HepG2 (cell line): ENCODE measurements at regions not wholly inside any gene's neighbourhood (a gene's known extent, or its start where the extent isn't known, plus 50 kb on each side); places are given as distances from the start of the nearest gene placed in this dataset.

Experiments used
- ATAC-seq: fragments of 200-7000 bp; cut with Tn5 transposase; 3 replicates; pipeline ENCODE4 v1.9.1; 2020; ENCODE audit warnings: mild to moderate bottlenecking, moderate library complexity
- BruUV-seq: library from RNA; stranded (reverse); fragments of 400-500 nt; replicated peaks from 2 replicates; lab custom pipeline; 2021; lab: Mats Ljungman, UMichigan
- CTCF ChIA-PET: fragments of 300-600 bp; formaldehyde crosslinking; extraction: SDS; loops from one replicate; lab custom pipeline; 2021; ENCODE audit warnings: low total read pairs, inconsistent platforms, low intra/inter-chr PET ratio; lab: Yijun Ruan, JAX
- POLR2A ChIA-PET: fragments of 350-600 bp; sonication (Branson Sonifier 250); formaldehyde crosslinking; loops from one replicate; lab custom pipeline; 2020; ENCODE audit warnings: antibody characterized with exemption, inconsistent platforms; lab: Yijun Ruan, JAX
- DNase-seq: peaks from one replicate; pipeline ENCODE4 v3.0.0-alpha.2; 2015; ENCODE audit warnings: low spot score
- FAIRE-seq: peaks from 3 replicates; lab custom pipeline; 2011; peaks lifted over from hg19 to GRCh38; lab: Jason Lieb, UNC
- H2AFZ ChIP-seq: one replicate; pipeline ENCODE4 v1.6.1; 2011; ENCODE audit warnings: low read length, inconsistent platforms
- H3K27ac ChIP-seq: fragments of 300-600 bp; 3 replicates; pipeline ENCODE4 v1.8.0; 2011; ENCODE audit warnings: mixed run types, mild to moderate bottlenecking, mixed read lengths, low read length, inconsistent platforms; ENCODE audit not compliant: insufficient read depth; ENCODE audit errors: extremely low read length
- H3K27me3 ChIP-seq, 2 experiments: fragments of 200-600 bp in 1 of 2; 2 replicates in 1 of 2; 3 replicates in 1 of 2; pipeline versions ENCODE4 v1.6.0 to v1.8.0; 2011; ENCODE audit warnings: low read length in 2 of 2, mild to moderate bottlenecking in 2 of 2, moderate library complexity in 2 of 2, inconsistent platforms in 1 of 2; ENCODE audit not compliant: insufficient read depth in 2 of 2, control insufficient read depth in 1 of 2
- H3K36me3 ChIP-seq, 2 experiments: fragments of 200-600 bp in 1 of 2; replicated peaks in 1 of 2; 2 replicates in 1 of 2; 3 replicates in 1 of 2; pipeline versions ENCODE4 v1.5.1 to v1.8.0; 2011; ENCODE audit warnings: low read length in 2 of 2, inconsistent platforms in 1 of 2; ENCODE audit not compliant: insufficient read depth in 2 of 2, control insufficient read depth in 1 of 2
- H3K4me1 ChIP-seq: 2 replicates; pipeline ENCODE4 v1.5.1; 2012; ENCODE audit warnings: low read length, inconsistent platforms; ENCODE audit not compliant: insufficient read depth
- H3K4me2 ChIP-seq: 2 replicates; pipeline ENCODE4 v1.6.0; 2011; ENCODE audit warnings: low read depth, low read length, inconsistent platforms
- H3K4me3 ChIP-seq, 3 experiments: fragments of 200-600 bp in 1 of 3; sonication (generic), shearing (Covaris generic) in 1 of 3; replicated peaks in 1 of 3; 2 replicates each; pipeline ENCODE4 v1.5.1; 2011 to 2016; ENCODE audit warnings: low read length in 3 of 3, inconsistent platforms in 2 of 3, low read depth in 2 of 3, mild to moderate bottlenecking in 2 of 3, control low read depth in 1 of 3, mixed read lengths in 1 of 3; ENCODE audit not compliant: insufficient read depth in 1 of 3
- H3K79me2 ChIP-seq: one replicate; pipeline ENCODE4 v1.6.1; 2011; ENCODE audit warnings: low read length, inconsistent platforms; ENCODE audit not compliant: insufficient read depth
- H3K9ac ChIP-seq: 2 replicates; pipeline ENCODE4 v1.6.0; 2011; ENCODE audit warnings: mild to moderate bottlenecking, low read depth, low read length, inconsistent platforms; ENCODE audit not compliant: insufficient read depth
- H3K9me3 ChIP-seq: 2 replicates; pipeline ENCODE4 v1.5.1; 2012; ENCODE audit warnings: mild to moderate bottlenecking, low read length
- H4K20me1 ChIP-seq: 2 replicates; pipeline ENCODE4 v1.6.0; 2011; ENCODE audit warnings: inconsistent platforms, mild to moderate bottlenecking, low read length, moderate library complexity; ENCODE audit not compliant: insufficient read depth
- ARNT ChIP-seq: fragments of 450-650 bp; IDR thresholded peaks from 2 replicates; pipeline ENCODE4 v1.6.1; 2017
- BHLHE40 ChIP-seq: IDR thresholded peaks from 2 replicates; pipeline ENCODE4 v1.6.1; 2011; ENCODE audit warnings: low read length, improper control_type of control experiment
- ELF4 ChIP-seq: sonication (generic); formaldehyde crosslinking; IDR thresholded peaks from 2 replicates; pipeline ENCODE4 v1.5.0; 2020; ENCODE audit warnings: missing genetic modification reagents, mild to moderate bottlenecking, moderate library complexity, borderline replicate concordance
- HDAC6 ChIP-seq: fragments of 200-600 bp; sonication (generic); IDR thresholded peaks from 2 replicates; pipeline ENCODE4 v1.7.0; 2017; ENCODE audit warnings: mild to moderate bottlenecking, antibody characterized with exemption, low read length, low read depth
- KDM1A ChIP-seq: IDR thresholded peaks from 2 replicates; pipeline ENCODE4 v1.6.1; 2016; ENCODE audit warnings: missing compliant biosample characterization
- NFRKB ChIP-seq: fragments of 450-650 bp; IDR thresholded peaks from 2 replicates; pipeline ENCODE4 v1.6.1; 2017
- SP1 ChIP-seq, 2 experiments: fragments of 450-650 bp in 1 of 2; sonication (generic) in 1 of 2; formaldehyde crosslinking in 1 of 2; IDR thresholded peaks; 2 replicates each; pipeline versions ENCODE4 v1.4.0 to v1.6.1; 2016 to 2020; ENCODE audit warnings: missing genetic modification reagents in 1 of 2
- SP4 ChIP-seq: sonication (generic); formaldehyde crosslinking; IDR thresholded peaks from 2 replicates; pipeline ENCODE4 v1.8.1; 2023; ENCODE audit warnings: mild to moderate bottlenecking, missing genetic modification reagents
- THAP11 ChIP-seq: IDR thresholded peaks from 2 replicates; pipeline ENCODE4 v1.6.1; 2016; ENCODE audit warnings: missing biosample characterization, missing genetic modification reagents
- TOPORS ChIP-seq: sonication (generic); formaldehyde crosslinking; IDR thresholded peaks from 2 replicates; pipeline ENCODE4 v1.8.0; 2023; ENCODE audit warnings: mild to moderate bottlenecking, missing genetic modification reagents
- ZIK1 ChIP-seq: sonication (generic); formaldehyde crosslinking; IDR thresholded peaks from 2 replicates; pipeline ENCODE4 v1.5.0; 2020; ENCODE audit warnings: mild to moderate bottlenecking, low read depth, missing genetic modification reagents, borderline replicate concordance
- ZNF124 ChIP-seq: sonication (generic); formaldehyde crosslinking; IDR thresholded peaks from 2 replicates; pipeline ENCODE4 v1.4.0; 2020; ENCODE audit warnings: missing genetic modification reagents
- ZNF333 ChIP-seq: sonication (generic); formaldehyde crosslinking; IDR thresholded peaks from 2 replicates; pipeline ENCODE4 v1.4.0; 2020; ENCODE audit warnings: mild to moderate bottlenecking, missing genetic modification reagents, borderline replicate concordance
- ZNF558 ChIP-seq: sonication (generic); formaldehyde crosslinking; IDR thresholded peaks from 2 replicates; pipeline ENCODE4 v1.9.0; 2022; ENCODE audit warnings: mild to moderate bottlenecking, missing genetic modification reagents, borderline replicate concordance
- ZNF567 ChIP-seq: sonication (generic); formaldehyde crosslinking; IDR thresholded peaks from 2 replicates; pipeline ENCODE4 v1.8.1; 2023; ENCODE audit warnings: mild to moderate bottlenecking, missing genetic modification reagents, borderline replicate concordance
- WGBS: methylation state at CpG from one replicate; pipeline ENCODE4 v1.1.6; 2017; ENCODE audit warnings: low lambda C conversion rate; 5-methylcytosine and 5-hydroxymethylcytosine counted together
- in situ Hi-C: cut with HindIII; loops from 2 replicates; pipeline ENCODE4 v1.10.0; 2017; ENCODE audit warnings: low pct_unique_long_range_greater_than_20kb; ENCODE audit not compliant: extremely low pct_ligation_motif_present
- intact Hi-C: fragments of 100-400 bp; cut with micrococcal nuclease; formaldehyde crosslinking; loops from one replicate; pipeline ENCODE4 v1.10.0; 2022; ENCODE audit not compliant: unreplicated experiment
- TF ChIP-seq, protein P1 (sequence below): IDR thresholded peaks from 2 replicates; pipeline ENCODE4 v1.6.1; 2016; ENCODE audit warnings: missing genetic modification reagents, missing compliant biosample characterization
- TF ChIP-seq, protein P2 (sequence below): sonication (generic); formaldehyde crosslinking; IDR thresholded peaks from 2 replicates; pipeline ENCODE4 v1.4.0; 2020; ENCODE audit warnings: missing genetic modification reagents
- TF ChIP-seq, protein P3 (sequence below): fragments of 450-650 bp; IDR thresholded peaks from 2 replicates; pipeline ENCODE4 v1.6.1; 2017
- TF ChIP-seq, protein P4 (sequence below): sonication (generic); formaldehyde crosslinking; IDR thresholded peaks from 2 replicates; pipeline ENCODE4 v1.4.0; 2020; ENCODE audit warnings: missing genetic modification reagents
- TF ChIP-seq, protein P5 (sequence below): sonication (generic); formaldehyde crosslinking; IDR thresholded peaks from 2 replicates; pipeline ENCODE4 v1.8.1; 2023; ENCODE audit warnings: mild to moderate bottlenecking, missing genetic modification reagents

DNA sequence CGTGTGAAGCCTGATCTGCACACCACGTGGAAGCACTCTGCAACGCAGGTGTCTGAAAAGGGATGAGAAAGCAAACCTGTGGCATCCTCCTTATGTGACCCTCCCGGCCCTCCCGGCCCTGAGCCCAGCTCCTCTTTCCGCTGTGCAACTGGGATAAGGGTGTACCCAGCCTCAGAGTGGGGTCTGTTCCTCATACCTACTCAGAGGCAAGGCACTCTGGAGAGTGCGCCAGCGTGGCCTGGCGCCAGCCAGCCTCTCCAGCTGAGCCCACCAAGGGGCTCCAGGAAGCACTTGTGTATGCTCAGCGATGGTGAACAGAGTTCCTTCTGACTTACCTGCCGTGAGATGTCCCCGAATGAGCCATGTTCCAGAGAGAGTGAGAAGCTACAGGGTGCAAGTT is 102.8 kb downstream of the IRX1 start:
- intact Hi-C loops, result no loop called here

More for the DNA sequence above, 102.8 kb downstream of the IRX1 start:
- in situ Hi-C loops, result no loop called here
- Histone ChIP-seq H3K36me3 (no peaks in the 10 kb centered on the region), H3K27me3 (no peaks in the 10 kb centered on the region; a peak in 1 of 5 replicates), H3K4me2 (no peak overlapping the region), H2AFZ (no peak overlapping the region), H3K4me1 (no peaks in the 10 kb centered on the region), H3K9me3 (peaks cover 15% of the 10 kb centered on the region), H3K4me3 (no peak overlapping the region)
- DNase-seq, result no peak
- POLR2A ChIA-PET, result no interaction called here
- WGBS, result 0% methylated on average over 3 of the region's 12 CpGs
- BruUV-seq, result no TSS peak
- FAIRE-seq, result no peak
- ATAC-seq, result no peak
- TF ChIP-seq, protein P1, sequence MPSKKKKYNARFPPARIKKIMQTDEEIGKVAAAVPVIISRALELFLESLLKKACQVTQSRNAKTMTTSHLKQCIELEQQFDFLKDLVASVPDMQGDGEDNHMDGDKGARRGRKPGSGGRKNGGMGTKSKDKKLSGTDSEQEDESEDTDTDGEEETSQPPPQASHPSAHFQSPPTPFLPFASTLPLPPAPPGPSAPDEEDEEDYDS (CRISPR knock-in tag), result no peak
- TF ChIP-seq, protein P2, sequence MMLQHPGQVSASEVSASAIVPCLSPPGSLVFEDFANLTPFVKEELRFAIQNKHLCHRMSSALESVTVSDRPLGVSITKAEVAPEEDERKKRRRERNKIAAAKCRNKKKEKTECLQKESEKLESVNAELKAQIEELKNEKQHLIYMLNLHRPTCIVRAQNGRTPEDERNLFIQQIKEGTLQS (CRISPR knock-in tag), result no peak
- no peak for TF ChIP-seq SP4
- no peak for TF ChIP-seq ZNF567 (CRISPR knock-in tag)
- TF ChIP-seq ZIK1 (CRISPR knock-in tag), result no peak
- no peak for TF ChIP-seq BHLHE40
- TF ChIP-seq ARNT, result no peak
- no peak for TF ChIP-seq KDM1A (CRISPR knock-in tag)
- no peak for TF ChIP-seq HDAC6
- no peak for TF ChIP-seq TOPORS
- no peak for TF ChIP-seq ZNF333 (CRISPR knock-in tag)
- no peak for TF ChIP-seq NFRKB
- TF ChIP-seq, protein P3, sequence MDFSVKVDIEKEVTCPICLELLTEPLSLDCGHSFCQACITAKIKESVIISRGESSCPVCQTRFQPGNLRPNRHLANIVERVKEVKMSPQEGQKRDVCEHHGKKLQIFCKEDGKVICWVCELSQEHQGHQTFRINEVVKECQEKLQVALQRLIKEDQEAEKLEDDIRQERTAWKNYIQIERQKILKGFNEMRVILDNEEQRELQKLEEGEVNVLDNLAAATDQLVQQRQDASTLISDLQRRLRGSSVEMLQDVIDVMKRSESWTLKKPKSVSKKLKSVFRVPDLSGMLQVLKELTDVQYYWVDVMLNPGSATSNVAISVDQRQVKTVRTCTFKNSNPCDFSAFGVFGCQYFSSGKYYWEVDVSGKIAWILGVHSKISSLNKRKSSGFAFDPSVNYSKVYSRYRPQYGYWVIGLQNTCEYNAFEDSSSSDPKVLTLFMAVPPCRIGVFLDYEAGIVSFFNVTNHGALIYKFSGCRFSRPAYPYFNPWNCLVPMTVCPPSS, result no peak
- no peak for TF ChIP-seq SP1 (IDR thresholded peaks at IDR 0.05)
- no peak for TF ChIP-seq SP1 (CRISPR knock-in tag; IDR thresholded peaks at IDR 0.05)
- TF ChIP-seq ZNF124 (CRISPR knock-in tag), result no peak
- no peak for TF ChIP-seq THAP11 (CRISPR knock-in tag)
- TF ChIP-seq, protein P4, sequence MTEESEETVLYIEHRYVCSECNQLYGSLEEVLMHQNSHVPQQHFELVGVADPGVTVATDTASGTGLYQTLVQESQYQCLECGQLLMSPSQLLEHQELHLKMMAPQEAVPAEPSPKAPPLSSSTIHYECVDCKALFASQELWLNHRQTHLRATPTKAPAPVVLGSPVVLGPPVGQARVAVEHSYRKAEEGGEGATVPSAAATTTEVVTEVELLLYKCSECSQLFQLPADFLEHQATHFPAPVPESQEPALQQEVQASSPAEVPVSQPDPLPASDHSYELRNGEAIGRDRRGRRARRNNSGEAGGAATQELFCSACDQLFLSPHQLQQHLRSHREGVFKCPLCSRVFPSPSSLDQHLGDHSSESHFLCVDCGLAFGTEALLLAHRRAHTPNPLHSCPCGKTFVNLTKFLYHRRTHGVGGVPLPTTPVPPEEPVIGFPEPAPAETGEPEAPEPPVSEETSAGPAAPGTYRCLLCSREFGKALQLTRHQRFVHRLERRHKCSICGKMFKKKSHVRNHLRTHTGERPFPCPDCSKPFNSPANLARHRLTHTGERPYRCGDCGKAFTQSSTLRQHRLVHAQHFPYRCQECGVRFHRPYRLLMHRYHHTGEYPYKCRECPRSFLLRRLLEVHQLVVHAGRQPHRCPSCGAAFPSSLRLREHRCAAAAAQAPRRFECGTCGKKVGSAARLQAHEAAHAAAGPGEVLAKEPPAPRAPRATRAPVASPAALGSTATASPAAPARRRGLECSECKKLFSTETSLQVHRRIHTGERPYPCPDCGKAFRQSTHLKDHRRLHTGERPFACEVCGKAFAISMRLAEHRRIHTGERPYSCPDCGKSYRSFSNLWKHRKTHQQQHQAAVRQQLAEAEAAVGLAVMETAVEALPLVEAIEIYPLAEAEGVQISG (CRISPR knock-in tag), result no peak
- TF ChIP-seq, protein P5, sequence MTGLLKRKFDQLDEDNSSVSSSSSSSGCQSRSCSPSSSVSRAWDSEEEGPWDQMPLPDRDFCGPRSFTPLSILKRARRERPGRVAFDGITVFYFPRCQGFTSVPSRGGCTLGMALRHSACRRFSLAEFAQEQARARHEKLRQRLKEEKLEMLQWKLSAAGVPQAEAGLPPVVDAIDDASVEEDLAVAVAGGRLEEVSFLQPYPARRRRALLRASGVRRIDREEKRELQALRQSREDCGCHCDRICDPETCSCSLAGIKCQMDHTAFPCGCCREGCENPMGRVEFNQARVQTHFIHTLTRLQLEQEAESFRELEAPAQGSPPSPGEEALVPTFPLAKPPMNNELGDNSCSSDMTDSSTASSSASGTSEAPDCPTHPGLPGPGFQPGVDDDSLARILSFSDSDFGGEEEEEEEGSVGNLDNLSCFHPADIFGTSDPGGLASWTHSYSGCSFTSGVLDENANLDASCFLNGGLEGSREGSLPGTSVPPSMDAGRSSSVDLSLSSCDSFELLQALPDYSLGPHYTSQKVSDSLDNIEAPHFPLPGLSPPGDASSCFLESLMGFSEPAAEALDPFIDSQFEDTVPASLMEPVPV, result no peak
- no peak for TF ChIP-seq ZNF558 (CRISPR knock-in tag)
- no peak for TF ChIP-seq ELF4 (CRISPR knock-in tag)
- TF ChIP-seq, all 625 proteins: peak for 0
- Histone ChIP-seq H3K9ac (no peak overlapping the region), H3K27ac (no peak overlapping the region), H3K79me2 (no peaks in the 10 kb centered on the region), H4K20me1 (no peaks in the 10 kb centered on the region)
- CTCF ChIA-PET, result no interaction called here
